DOHH2 (cell line): ENCODE measurements at regions not wholly inside any gene's neighbourhood (a gene's known extent, or its start where the extent isn't known, plus 50 kb on each side); places are given as distances from the start of the nearest gene placed in this dataset.

ENCODE experiments used
- H3F3A ChIP-seq: fragments of 200-600 bp; sonication (generic), shearing (Covaris generic); 2 replicates; pipeline ENCODE4 v1.6.0; 2016; ENCODE audit warnings: antibody characterized with exemption, mild to moderate bottlenecking; ENCODE audit not compliant: control insufficient read depth, insufficient read depth
- H3K27ac ChIP-seq: fragments of 200-600 bp; sonication (generic); 2 replicates; pipeline ENCODE4 v1.5.1; 2014; ENCODE audit warnings: low read depth, mild to moderate bottlenecking, low read length, moderate library complexity
- H3K27me3 ChIP-seq: fragments of 200-600 bp; sonication (generic); 2 replicates; pipeline ENCODE4 v1.6.1; 2014; ENCODE audit warnings: mild to moderate bottlenecking, low read length, mixed read lengths; ENCODE audit not compliant: control insufficient read depth
- H3K36me3 ChIP-seq: fragments of 200-600 bp; sonication (generic); 2 replicates; pipeline ENCODE4 v1.6.1; 2014; ENCODE audit warnings: mild to moderate bottlenecking, low read length, moderate library complexity, mixed read lengths; ENCODE audit not compliant: control insufficient read depth
- H3K4me1 ChIP-seq: fragments of 200-600 bp; sonication (generic); 2 replicates; pipeline ENCODE4 v1.6.1; 2014; ENCODE audit warnings: mild to moderate bottlenecking, low read length, mixed read lengths; ENCODE audit not compliant: control insufficient read depth
- H3K4me2 ChIP-seq: fragments of 200-600 bp; sonication (generic); 2 replicates; pipeline ENCODE4 v1.6.0; 2014; ENCODE audit warnings: mild to moderate bottlenecking, low read length, moderate library complexity
- H3K4me3 ChIP-seq: fragments of 200-600 bp; sonication (generic); 2 replicates; pipeline ENCODE4 v1.5.1; 2014; ENCODE audit warnings: mild to moderate bottlenecking, low read length, mixed read lengths
- H3K79me2 ChIP-seq: fragments of 200-600 bp; sonication (generic); 2 replicates; pipeline ENCODE4 v1.6.1; 2014; ENCODE audit warnings: mild to moderate bottlenecking, low read length, mixed read lengths; ENCODE audit not compliant: control insufficient read depth
- H3K9me2 ChIP-seq: fragments of 200-600 bp; sonication (generic); replicated peaks from 2 replicates; pipeline ENCODE4 v1.6.1; 2014; ENCODE audit warnings: mild to moderate bottlenecking, low read length, mixed read lengths; ENCODE audit not compliant: control insufficient read depth
- H3K9me3 ChIP-seq: fragments of 200-600 bp; sonication (generic); 2 replicates; pipeline ENCODE4 v1.6.1; 2014; ENCODE audit warnings: antibody characterized with exemption, low read length, mixed read lengths; ENCODE audit not compliant: control insufficient read depth, insufficient read depth
- H4K20me1 ChIP-seq: fragments of 200-600 bp; sonication (generic); 2 replicates; pipeline ENCODE4 v1.6.0; 2014; ENCODE audit warnings: low read depth, mild to moderate bottlenecking, antibody characterized with exemption, low read length, moderate library complexity; ENCODE audit not compliant: control insufficient read depth, insufficient read depth
- EZH2phosphoT487 ChIP-seq: fragments of 200-600 bp; sonication (generic); IDR thresholded peaks from 2 replicates; pipeline ENCODE4 v1.6.1; 2017; ENCODE audit warnings: borderline replicate concordance, mild to moderate bottlenecking, antibody characterized with exemption, low read length, moderate library complexity, mixed read lengths
- TF ChIP-seq, protein P1 (sequence below): fragments of 200-600 bp; sonication (generic); IDR thresholded peaks from one replicate; pipeline ENCODE4 v1.5.1; 2014; ENCODE audit warnings: antibody characterized with exemption, mild to moderate bottlenecking, low read depth, low read length; ENCODE audit not compliant: poor library complexity, severe bottlenecking

- no peaks in the 10 kb centered on the region for H3K9me2 ChIP-seq
- no peaks in the 10 kb centered on the region for H3K27me3 ChIP-seq
- H4K20me1 ChIP-seq = no peaks in the 10 kb centered on the region
- TF ChIP-seq, protein P1, sequence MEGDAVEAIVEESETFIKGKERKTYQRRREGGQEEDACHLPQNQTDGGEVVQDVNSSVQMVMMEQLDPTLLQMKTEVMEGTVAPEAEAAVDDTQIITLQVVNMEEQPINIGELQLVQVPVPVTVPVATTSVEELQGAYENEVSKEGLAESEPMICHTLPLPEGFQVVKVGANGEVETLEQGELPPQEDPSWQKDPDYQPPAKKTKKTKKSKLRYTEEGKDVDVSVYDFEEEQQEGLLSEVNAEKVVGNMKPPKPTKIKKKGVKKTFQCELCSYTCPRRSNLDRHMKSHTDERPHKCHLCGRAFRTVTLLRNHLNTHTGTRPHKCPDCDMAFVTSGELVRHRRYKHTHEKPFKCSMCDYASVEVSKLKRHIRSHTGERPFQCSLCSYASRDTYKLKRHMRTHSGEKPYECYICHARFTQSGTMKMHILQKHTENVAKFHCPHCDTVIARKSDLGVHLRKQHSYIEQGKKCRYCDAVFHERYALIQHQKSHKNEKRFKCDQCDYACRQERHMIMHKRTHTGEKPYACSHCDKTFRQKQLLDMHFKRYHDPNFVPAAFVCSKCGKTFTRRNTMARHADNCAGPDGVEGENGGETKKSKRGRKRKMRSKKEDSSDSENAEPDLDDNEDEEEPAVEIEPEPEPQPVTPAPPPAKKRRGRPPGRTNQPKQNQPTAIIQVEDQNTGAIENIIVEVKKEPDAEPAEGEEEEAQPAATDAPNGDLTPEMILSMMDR = no peak
- no peak for TF ChIP-seq EZH2phosphoT487
- no peaks in the 10 kb centered on the region for H3F3A ChIP-seq
- H3K27ac ChIP-seq = no peak overlapping the region
- H3K4me3 ChIP-seq = no peak overlapping the region
- H3K36me3 ChIP-seq = no peaks in the 10 kb centered on the region
- no peaks in the 10 kb centered on the region for H3K79me2 ChIP-seq
- no peaks in the 10 kb centered on the region for H3K9me3 ChIP-seq
- no peaks in the 10 kb centered on the region for H3K4me1 ChIP-seq
- no peak overlapping the region for H3K4me2 ChIP-seq
Measured at GRCh38 chr4:8725071-8725841, 132.7 kb downstream of the CPZ start.

GRCh38 chr4:8724436-8725070, 132.0 kb downstream of the CPZ start:
- Histone ChIP-seq H3K4me3 (no peak overlapping the region), H3K27ac (no peak overlapping the region), H3K27me3 (no peaks in the 10 kb centered on the region), H3K4me1 (no peaks in the 10 kb centered on the region), H3K4me2 (no peak overlapping the region), H3K36me3 (no peaks in the 10 kb centered on the region), H3K9me2 (no peaks in the 10 kb centered on the region), H3F3A (no peaks in the 10 kb centered on the region), H3K79me2 (no peaks in the 10 kb centered on the region), H4K20me1 (no peaks in the 10 kb centered on the region), H3K9me3 (no peaks in the 10 kb centered on the region)
- TF ChIP-seq, protein P1 = no peak
- no peak for TF ChIP-seq EZH2phosphoT487

DNA sequence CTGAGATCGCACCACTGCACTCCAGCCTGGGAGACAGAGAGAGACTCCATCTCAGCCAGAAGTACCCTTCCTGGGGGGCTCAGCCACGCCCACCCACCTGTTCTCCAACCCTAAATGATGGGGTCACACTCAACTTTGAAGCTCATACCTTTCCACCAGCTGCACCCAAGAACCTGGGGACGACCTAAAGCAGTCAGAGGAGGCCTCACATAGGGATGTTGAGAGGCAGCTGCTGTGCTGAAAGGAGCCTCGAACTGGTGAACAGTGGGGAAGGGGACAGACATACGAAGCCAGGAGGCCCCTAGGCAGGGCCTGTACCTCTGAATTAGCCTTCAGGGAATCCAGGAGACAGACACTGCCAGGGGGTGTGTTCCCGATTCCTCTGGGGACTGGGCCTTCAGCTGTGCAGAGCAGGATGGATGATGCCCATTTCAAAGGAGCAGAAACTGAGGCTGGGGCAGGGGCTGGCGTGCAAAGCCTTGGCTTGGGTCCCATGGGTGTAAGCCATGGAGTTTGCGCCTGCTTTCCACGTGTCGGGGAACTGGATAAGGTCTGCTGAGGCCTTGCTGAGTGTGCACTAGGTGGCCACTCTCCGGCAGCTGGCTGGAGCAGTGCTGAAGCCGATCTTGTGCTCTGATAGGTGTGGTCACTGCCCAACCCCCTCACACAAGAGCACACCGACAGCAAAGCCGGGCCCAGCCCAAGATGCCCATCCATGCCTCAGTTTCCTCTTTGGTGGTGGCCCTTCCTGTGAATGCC, 130.8 kb downstream of the CPZ start:
- no peak overlapping the region for H3K4me3 ChIP-seq
- no peaks in the 10 kb centered on the region for H3K9me3 ChIP-seq
- TF ChIP-seq, protein P1 = no peak
- TF ChIP-seq EZH2phosphoT487 = no peak
- H3K27me3 ChIP-seq = no peaks in the 10 kb centered on the region
- H4K20me1 ChIP-seq = no peaks in the 10 kb centered on the region
- H3K9me2 ChIP-seq = no peaks in the 10 kb centered on the region
- no peaks in the 10 kb centered on the region for H3K36me3 ChIP-seq
- H3F3A ChIP-seq = no peaks in the 10 kb centered on the region
- H3K4me2 ChIP-seq = no peak overlapping the region
- H3K4me1 ChIP-seq = no peaks in the 10 kb centered on the region
- no peaks in the 10 kb centered on the region for H3K79me2 ChIP-seq
- H3K27ac ChIP-seq = no peak overlapping the region
